ENCODE measurements at regions not wholly inside any gene's neighbourhood (a gene's known extent, or its start where the extent isn't known, plus 50 kb on each side); places are given as distances from the start of the nearest gene placed in this dataset.

DNA sequence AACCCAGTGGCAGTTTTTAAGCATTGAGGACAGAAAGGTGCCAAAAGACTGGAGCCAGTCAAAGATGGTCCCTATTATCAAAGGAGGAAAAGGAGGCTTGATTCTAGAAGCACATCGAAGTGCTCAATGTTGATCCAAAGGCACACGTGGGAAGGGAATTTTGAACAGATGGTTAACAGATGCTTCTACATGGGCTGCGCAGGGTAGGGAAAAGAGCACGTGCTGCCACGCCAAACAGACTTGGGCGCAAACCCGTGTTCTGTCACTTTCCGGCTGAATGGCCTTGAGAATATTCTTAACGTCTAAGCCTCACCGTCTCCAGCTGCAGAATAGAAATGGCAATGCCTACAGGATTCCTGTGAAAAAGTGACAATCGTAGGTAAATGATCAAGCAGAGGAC lies 217.9 kb upstream of the MTNR1B start:
- H3K27me3 Mint-ChIP-seq (ENCODE audit: low read depth): no peaks in the 10 kb centered on the region
- H3K9me3 Mint-ChIP-seq: no peaks in the 10 kb centered on the region
- intact Hi-C loops (cut with micrococcal nuclease): no loop called here
- H3K4me1 Mint-ChIP-seq (ENCODE audit: low read depth): no peaks in the 10 kb centered on the region
- no peak overlapping the region for H3K4me3 Mint-ChIP-seq (ENCODE audit: low read depth)
- no peak overlapping the region for H3K27ac Mint-ChIP-seq
- DNase-seq (ENCODE audit: low spot score): no peak
- H3K36me3 Mint-ChIP-seq (ENCODE audit: low read depth): no peaks in the 10 kb centered on the region

DNA sequence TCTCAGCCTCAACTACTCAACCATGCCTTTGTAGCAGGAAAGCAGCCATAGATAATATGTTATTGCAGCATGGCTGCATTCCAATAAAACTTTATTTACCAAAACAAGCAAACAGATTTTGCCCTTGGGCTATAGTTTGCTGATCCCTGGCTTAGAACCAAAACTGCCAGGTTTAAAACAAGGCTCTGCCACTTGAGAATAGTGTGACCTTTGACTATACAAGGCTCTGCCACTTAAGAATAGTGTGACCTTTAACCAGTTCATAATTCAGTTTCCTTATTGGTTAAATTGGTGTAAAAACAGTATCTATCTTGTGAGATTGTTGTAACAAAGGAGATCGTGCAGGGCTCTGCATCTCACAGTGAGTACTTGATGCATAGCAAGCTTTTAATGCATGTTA lies 217.3 kb upstream of the MTNR1B start:
- H3K9me3 Mint-ChIP-seq: no peaks in the 10 kb centered on the region

DNA sequence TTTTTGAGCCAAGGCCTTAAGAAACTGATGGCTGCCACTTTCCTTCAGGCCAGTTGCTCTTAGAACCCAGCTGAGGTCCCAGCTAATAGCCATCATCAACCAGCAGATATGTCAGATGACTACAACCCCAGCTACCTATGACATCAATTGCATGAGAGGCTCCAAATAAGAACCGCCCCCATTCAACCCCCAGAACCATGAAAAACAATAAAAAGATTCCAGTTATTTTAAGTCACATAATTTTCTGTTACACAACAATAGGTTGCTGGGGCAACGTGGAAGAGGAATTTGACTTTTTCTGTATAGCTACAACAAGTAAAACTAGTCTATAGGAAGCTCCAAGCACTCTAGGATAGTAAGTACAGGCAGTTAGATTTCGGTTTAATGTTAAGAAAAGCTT lies 216.3 kb upstream of the MTNR1B start:
- no peak for DNase-seq (ENCODE audit: low spot score)
- H3K36me3 Mint-ChIP-seq (ENCODE audit: low read depth): no peaks in the 10 kb centered on the region
- no peaks in the 10 kb centered on the region for H3K27me3 Mint-ChIP-seq (ENCODE audit: low read depth)
- H3K4me3 Mint-ChIP-seq (ENCODE audit: low read depth): no peak overlapping the region
- H3K27ac Mint-ChIP-seq: no peak overlapping the region
- no peaks in the 10 kb centered on the region for H3K4me1 Mint-ChIP-seq (ENCODE audit: low read depth)
- intact Hi-C loops (cut with micrococcal nuclease): no loop called here
- no peaks in the 10 kb centered on the region for H3K9me3 Mint-ChIP-seq

More for the DNA sequence above, 217.3 kb upstream of the MTNR1B start:
- Mint-ChIP-seq H3K36me3 (ENCODE audit: low read depth) (no peaks in the 10 kb centered on the region), H3K4me3 (ENCODE audit: low read depth) (no peak overlapping the region), H3K27ac (no peak overlapping the region), H3K4me1 (ENCODE audit: low read depth) (no peaks in the 10 kb centered on the region), H3K27me3 (ENCODE audit: low read depth) (no peaks in the 10 kb centered on the region)
- DNase-seq (ENCODE audit: low spot score): no peak
- intact Hi-C loops (cut with micrococcal nuclease): no loop called here

DNA sequence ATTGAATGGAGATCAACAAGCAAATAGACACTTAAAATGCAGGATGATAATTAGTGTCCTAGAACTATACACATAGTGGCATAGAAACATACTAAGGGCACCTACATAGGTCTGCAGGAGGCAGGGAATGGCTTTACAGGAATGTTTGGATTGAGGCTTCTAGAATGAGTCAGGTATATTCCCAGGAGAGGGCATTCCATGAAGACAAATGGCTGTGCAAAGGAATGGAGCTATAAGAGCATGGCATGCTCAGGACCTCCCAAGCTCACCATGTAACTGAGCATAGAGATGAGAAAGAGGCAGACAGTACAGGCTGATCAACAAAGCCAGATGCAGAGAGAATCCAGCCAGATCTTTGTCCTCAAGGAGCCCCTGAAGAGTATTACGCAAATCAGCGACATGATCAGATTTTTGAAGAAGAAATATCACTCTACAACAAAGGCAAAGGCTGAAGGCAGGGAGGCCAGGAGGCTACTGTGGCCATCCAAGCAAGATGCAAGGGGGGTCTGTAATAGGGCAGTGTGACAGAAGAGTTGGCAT lies 211.1 kb upstream of the MTNR1B start:
- no peak overlapping the region for H3K4me3 Mint-ChIP-seq (ENCODE audit: low read depth)
- H3K36me3 Mint-ChIP-seq (ENCODE audit: low read depth): no peaks in the 10 kb centered on the region
- no peaks in the 10 kb centered on the region for H3K4me1 Mint-ChIP-seq (ENCODE audit: low read depth)
- H3K9me3 Mint-ChIP-seq: no peaks in the 10 kb centered on the region
- DNase-seq (ENCODE audit: low spot score): no peak
- intact Hi-C loops (cut with micrococcal nuclease): no loop called here
- H3K27ac Mint-ChIP-seq: no peak overlapping the region
- no peaks in the 10 kb centered on the region for H3K27me3 Mint-ChIP-seq (ENCODE audit: low read depth)

DNA sequence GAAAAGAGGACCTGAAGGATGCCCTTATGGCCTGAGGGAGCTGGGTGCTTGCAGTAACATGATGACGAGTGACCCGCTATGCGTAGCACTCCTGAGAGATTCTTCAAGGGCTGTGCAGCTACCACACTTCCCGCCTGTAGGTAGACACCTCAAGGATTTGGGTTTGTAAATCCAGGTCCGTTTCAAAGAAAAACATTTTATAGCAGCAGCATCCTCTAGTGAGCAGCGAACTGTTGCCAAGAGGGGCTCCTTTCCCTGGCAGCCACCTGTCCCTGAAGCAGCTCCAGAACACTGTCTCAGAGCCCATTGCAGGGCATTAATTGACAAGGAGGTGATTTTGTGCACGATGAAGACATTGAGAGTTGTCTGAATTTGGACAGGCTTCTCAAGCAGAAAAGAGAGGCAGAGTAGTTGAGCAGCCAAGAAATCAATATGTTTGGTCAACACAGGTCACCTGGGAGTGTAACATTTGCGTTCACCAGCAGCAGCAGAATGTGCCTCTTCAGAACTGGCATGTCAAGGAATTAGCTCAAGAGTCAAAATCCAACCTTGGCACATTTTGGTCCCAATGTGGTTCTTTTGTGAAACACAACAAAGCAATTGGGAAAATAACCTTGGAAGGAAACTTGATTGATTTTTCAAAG lies 209.8 kb upstream of the MTNR1B start:
- no peaks in the 10 kb centered on the region for H3K27me3 Mint-ChIP-seq (ENCODE audit: low read depth)
- no peaks in the 10 kb centered on the region for H3K9me3 Mint-ChIP-seq
- intact Hi-C loops (cut with micrococcal nuclease): no loop called here
- no peak overlapping the region for H3K27ac Mint-ChIP-seq
- H3K4me1 Mint-ChIP-seq (ENCODE audit: low read depth): no peaks in the 10 kb centered on the region
- H3K36me3 Mint-ChIP-seq (ENCODE audit: low read depth): no peaks in the 10 kb centered on the region
- no peak overlapping the region for H3K4me3 Mint-ChIP-seq (ENCODE audit: low read depth)
- no peak for DNase-seq (ENCODE audit: low spot score)

DNA sequence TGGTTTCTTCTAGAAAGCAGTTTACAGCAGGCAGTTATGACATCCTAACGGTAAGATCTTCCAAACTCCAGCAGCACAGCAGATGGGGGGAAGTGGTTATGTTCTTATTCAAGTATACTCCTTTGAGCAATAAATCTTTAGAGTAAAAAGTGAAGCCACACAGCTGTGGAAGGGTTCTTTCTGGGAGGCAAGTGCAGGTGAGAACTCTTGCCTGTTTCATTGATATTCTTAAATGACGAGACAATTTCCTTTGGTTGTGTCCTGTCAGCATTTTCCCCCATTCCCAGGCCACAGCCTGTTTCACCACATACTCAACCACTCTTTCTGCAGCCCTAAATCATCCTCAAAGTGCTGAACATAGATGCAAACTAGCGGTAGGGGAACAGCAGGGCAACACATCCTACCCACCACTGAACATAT lies 207.3 kb upstream of the MTNR1B start:
- no peaks in the 10 kb centered on the region for H3K27me3 Mint-ChIP-seq (ENCODE audit: low read depth)
- intact Hi-C loops (cut with micrococcal nuclease): no loop called here
- DNase-seq (ENCODE audit: low spot score): no peak
- peaks cover 3% of the 10 kb centered on the region for H3K4me1 Mint-ChIP-seq (ENCODE audit: low read depth)
- no peak overlapping the region for H3K4me3 Mint-ChIP-seq (ENCODE audit: low read depth)
- no peaks in the 10 kb centered on the region for H3K36me3 Mint-ChIP-seq (ENCODE audit: low read depth)
- no peaks in the 10 kb centered on the region for H3K9me3 Mint-ChIP-seq
- H3K27ac Mint-ChIP-seq: no peak overlapping the region

DNA sequence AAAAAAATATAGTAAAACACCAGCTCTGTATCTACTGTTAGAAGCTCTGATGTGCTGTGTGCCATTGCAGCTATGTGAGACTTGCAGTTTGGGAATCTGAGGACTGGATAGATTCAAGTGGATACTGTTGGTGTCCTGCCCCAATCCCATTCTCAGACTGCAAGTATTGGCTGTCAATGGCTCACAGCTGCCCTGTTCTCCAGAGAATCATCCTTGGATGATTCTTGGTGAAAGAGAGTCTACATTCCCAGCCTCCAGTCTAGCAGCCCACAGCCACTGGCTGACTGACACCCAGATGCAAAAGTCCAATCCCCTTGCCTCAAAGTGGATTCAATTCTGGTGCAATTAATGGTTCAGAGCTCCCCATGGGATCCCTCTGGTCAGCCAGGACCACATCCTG lies 206.1 kb upstream of the MTNR1B start:
- H3K27me3 Mint-ChIP-seq (ENCODE audit: low read depth): peaks cover 3% of the 10 kb centered on the region
- H3K4me1 Mint-ChIP-seq (ENCODE audit: low read depth): peaks cover 3% of the 10 kb centered on the region
- no peak for DNase-seq (ENCODE audit: low spot score)
- no peak overlapping the region for H3K4me3 Mint-ChIP-seq (ENCODE audit: low read depth)
- no peaks in the 10 kb centered on the region for H3K9me3 Mint-ChIP-seq
- no peak overlapping the region for H3K27ac Mint-ChIP-seq
- no peaks in the 10 kb centered on the region for H3K36me3 Mint-ChIP-seq (ENCODE audit: low read depth)
- intact Hi-C loops (cut with micrococcal nuclease): no loop called here

DNA sequence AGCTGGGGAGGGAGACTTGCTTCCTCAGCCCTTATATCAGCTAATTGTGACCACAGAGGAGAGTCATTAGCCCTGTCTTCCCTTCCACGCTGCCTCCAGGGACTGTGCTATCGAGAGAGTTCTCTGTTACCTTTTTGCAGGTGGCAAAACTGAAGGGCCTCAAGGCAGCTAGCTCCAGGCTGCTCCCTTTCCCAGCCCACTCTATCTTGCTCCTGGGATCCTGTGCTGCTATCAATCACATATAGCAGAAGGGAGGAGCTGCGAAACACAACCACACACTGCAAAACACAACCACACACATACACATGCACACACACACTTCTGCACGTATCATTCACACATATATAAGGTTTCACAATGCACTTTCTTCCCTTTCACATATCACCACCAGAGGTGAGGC lies 205.3 kb upstream of the MTNR1B start:
- Mint-ChIP-seq H3K4me1 (ENCODE audit: low read depth) (peaks cover 3% of the 10 kb centered on the region), H3K9me3 (no peaks in the 10 kb centered on the region), H3K27me3 (ENCODE audit: low read depth) (peaks cover 3% of the 10 kb centered on the region), H3K4me3 (ENCODE audit: low read depth) (no peak overlapping the region), H3K27ac (no peak overlapping the region), H3K36me3 (ENCODE audit: low read depth) (no peaks in the 10 kb centered on the region)
- intact Hi-C loops (cut with micrococcal nuclease): no loop called here
- DNase-seq (ENCODE audit: low spot score): no peak

DNA sequence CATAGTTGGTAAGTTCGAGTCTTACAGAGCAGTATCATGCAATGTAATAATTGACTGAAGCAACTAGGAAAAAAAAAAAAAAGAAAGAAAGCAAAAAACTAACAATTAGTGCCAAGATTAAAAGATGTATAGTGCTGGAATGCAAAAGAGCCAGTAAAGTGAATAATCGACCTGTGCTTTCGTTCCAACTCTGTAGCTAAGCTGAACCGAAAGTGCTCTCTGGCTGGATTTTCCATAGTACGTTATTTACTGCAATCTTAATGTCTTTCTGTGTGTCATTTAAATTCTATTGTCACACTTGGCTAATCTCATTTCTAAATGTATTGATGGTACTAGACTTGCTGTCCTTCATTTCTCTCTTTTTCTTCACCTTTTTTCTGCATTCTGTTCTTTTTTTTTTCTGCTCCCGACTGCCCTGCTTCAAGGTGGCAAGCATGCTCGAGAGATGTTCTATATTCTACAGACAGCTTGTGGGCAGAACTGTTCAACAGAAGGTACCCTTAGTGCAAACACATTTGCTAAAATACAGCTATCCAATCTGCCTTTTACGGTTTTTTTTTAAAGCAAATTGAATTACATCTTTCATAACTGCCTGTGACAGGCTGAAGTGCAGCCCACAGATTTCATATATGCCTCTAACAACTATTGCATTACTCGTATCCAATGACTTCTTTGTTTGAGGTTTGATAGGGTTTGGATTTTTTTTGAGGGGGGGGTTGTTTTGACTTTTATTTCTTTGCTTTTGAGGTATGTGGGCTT lies 204.2 kb upstream of the MTNR1B start:
- Mint-ChIP-seq H3K4me3 (ENCODE audit: low read depth) (no peak overlapping the region), H3K27ac (no peak overlapping the region), H3K4me1 (ENCODE audit: low read depth) (peaks cover 3% of the 10 kb centered on the region), H3K27me3 (ENCODE audit: low read depth) (peaks cover 3% of the 10 kb centered on the region), H3K36me3 (ENCODE audit: low read depth) (no peaks in the 10 kb centered on the region), H3K9me3 (no peaks in the 10 kb centered on the region)
- intact Hi-C loops (cut with micrococcal nuclease): no loop called here
- no peak for DNase-seq (ENCODE audit: low spot score)

DNA sequence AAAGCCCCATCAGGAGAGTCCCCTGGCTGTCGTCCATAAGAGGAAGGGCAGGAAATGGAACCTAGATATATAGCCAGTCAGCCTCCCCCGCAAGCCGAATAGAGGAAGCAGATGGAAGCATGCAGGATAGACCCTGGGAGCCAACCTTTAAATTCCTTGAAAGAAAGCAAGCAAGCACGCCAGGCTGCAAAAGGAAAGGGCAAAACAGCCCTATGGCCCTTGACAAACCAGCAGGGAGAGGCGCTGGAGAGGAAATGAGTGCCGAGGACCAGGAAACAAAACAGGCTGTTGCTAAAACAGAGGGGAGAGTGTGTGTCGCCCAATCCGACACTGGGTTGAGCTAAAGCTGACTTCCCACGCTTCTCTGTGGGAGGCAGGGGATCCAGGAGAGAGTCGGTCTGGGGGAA lies 203.5 kb upstream of the MTNR1B start:
- peaks cover 4% of the 10 kb centered on the region for H3K4me1 Mint-ChIP-seq (ENCODE audit: low read depth)
- H3K27me3 Mint-ChIP-seq (ENCODE audit: low read depth): peaks cover 3% of the 10 kb centered on the region
- DNase-seq (ENCODE audit: low spot score): no peak
- H3K36me3 Mint-ChIP-seq (ENCODE audit: low read depth): no peaks in the 10 kb centered on the region
- intact Hi-C loops (cut with micrococcal nuclease): no loop called here
- H3K4me3 Mint-ChIP-seq (ENCODE audit: low read depth): peak overlapping the region; percentile 35
- H3K9me3 Mint-ChIP-seq: no peaks in the 10 kb centered on the region
- no peak overlapping the region for H3K27ac Mint-ChIP-seq

DNA sequence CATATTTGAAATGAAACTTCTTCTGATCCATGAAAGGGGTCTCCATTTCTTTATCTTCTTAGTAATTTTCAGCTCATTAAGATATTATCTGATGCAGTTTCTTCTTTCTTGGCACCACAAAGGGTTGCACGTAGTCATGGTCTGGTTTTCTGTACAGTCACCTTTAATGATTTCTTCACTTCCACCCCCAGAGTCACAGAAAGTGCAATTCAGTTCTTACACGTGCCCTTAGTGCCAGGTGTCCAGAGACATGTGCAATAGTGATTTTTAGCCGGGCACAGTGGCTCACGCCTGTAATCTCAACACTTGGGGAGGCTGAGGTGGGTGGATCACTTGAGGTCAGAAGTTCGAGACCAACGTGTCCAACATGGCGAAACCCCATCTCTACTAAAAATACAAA lies 202.8 kb upstream of the MTNR1B start:
- Mint-ChIP-seq H3K9me3 (no peaks in the 10 kb centered on the region), H3K27me3 (ENCODE audit: low read depth) (peaks cover 6% of the 10 kb centered on the region), H3K36me3 (ENCODE audit: low read depth) (no peaks in the 10 kb centered on the region), H3K4me1 (ENCODE audit: low read depth) (peaks cover 6% of the 10 kb centered on the region), H3K4me3 (ENCODE audit: low read depth) (no peak overlapping the region), H3K27ac (no peak overlapping the region)
- no peak for DNase-seq (ENCODE audit: low spot score)
- intact Hi-C loops (cut with micrococcal nuclease): no loop called here

DNA sequence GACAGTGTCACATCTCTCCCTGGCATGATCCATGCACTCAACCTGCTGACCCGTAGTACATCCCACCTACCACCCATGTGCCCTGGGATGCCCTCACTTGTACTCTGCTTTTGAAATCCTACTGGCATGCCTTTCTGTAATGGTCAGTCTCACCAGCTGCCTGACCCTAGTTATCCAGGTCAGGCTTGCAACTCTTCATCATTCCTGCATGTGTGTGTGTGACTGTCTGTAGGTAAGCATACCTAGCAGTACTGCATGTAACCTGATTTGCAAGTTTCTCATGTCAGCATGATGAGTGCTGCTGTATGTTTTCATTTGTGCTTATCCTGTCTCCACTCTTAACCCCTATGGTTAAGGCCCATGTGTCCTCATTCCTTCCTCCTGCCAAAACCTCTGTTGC lies 202.0 kb upstream of the MTNR1B start:
- Mint-ChIP-seq H3K9me3 (no peaks in the 10 kb centered on the region), H3K27ac (no peak overlapping the region), H3K27me3 (ENCODE audit: low read depth) (peaks cover 6% of the 10 kb centered on the region), H3K36me3 (ENCODE audit: low read depth) (no peaks in the 10 kb centered on the region), H3K4me3 (ENCODE audit: low read depth) (no peak overlapping the region), H3K4me1 (ENCODE audit: low read depth) (peaks cover 6% of the 10 kb centered on the region)
- no peak for DNase-seq (ENCODE audit: low spot score)
- intact Hi-C loops (cut with micrococcal nuclease): no loop called here

DNA sequence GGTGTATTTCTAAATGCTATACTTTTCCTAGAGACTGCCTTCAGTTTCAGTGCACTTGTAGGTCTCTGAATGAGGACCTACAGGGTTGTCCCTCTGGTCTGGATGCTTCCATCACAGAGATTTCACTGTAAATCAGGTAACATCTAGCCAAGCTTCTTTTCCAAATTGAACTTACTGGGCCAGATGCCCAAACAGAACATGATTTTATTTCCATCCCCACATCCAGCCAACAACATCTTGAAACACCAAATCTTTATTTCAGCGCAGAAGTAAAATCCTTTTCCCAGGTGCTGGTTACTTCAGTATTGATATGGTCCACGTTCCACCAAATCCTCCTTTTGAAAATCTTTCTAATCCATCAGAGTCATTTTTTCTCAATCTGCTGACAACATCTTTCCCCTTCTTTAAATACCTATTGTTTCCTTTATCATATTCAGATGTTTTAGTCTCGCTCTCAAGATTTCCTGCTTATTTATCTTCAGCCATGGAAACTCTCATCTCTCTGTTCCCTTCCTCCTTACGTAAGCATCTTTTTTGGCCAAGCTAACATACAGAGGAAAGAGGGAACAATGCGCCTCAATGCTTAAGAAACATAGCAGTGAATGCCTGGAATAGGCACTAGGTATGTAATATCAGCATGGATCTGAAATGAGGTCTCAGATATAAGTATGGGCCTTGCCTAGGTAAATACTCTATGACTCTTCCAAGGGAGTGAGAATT lies 201.2 kb upstream of the MTNR1B start:
- Mint-ChIP-seq H3K36me3 (ENCODE audit: low read depth) (no peaks in the 10 kb centered on the region), H3K27ac (no peak overlapping the region), H3K9me3 (no peaks in the 10 kb centered on the region), H3K27me3 (ENCODE audit: low read depth) (peaks cover 6% of the 10 kb centered on the region), H3K4me1 (ENCODE audit: low read depth) (peaks cover 6% of the 10 kb centered on the region), H3K4me3 (ENCODE audit: low read depth) (no peak overlapping the region)
- no peak for DNase-seq (ENCODE audit: low spot score)
- intact Hi-C loops (cut with micrococcal nuclease): no loop called here

All from activated T-helper 2 cell treated with anti-CD3 and anti-CD28 coated beads, Interferon-gamma antibody, Interleukin-2, Interleukin-4, amounts not matched to agents 10 μg/mL and 5 μg/mL and 100 μg/mL, durations not matched to agents 14 hours and 24 hours and 36 hours (primary cell).